Karpas-422 (cell line): ENCODE measurements at regions not wholly inside any gene's neighbourhood (a gene's known extent, or its start where the extent isn't known, plus 50 kb on each side); places are given as distances from the start of the nearest gene placed in this dataset.

Experiments used
- DNase-seq: peaks from one replicate; pipeline ENCODE4 v3.0.0-alpha.2; 2015
- H2AFZ ChIP-seq: fragments of 200-600 bp; sonication (generic); 2 replicates; pipeline ENCODE4 v1.6.1; 2014; ENCODE audit warnings: antibody characterized with exemption, low read length, mixed read lengths
- H3K27ac ChIP-seq: fragments of 200-600 bp; sonication (generic); 2 replicates; pipeline ENCODE4 v1.5.1; 2014; ENCODE audit warnings: mild to moderate bottlenecking, low read length, moderate library complexity
- H3K27me3 ChIP-seq: fragments of 200-600 bp; sonication (generic); 2 replicates; pipeline ENCODE4 v1.6.1; 2014; ENCODE audit warnings: low read length, mixed read lengths
- H3K36me3 ChIP-seq: fragments of 200-600 bp; sonication (generic); 2 replicates; pipeline ENCODE4 v1.6.1; 2014; ENCODE audit warnings: low read length, mixed read lengths; ENCODE audit not compliant: insufficient read depth
- H3K4me1 ChIP-seq: fragments of 200-600 bp; sonication (generic); 2 replicates; pipeline ENCODE4 v1.6.1; 2014; ENCODE audit warnings: mild to moderate bottlenecking, low read length, mixed read lengths
- H3K4me2 ChIP-seq: fragments of 200-600 bp; sonication (generic); 2 replicates; pipeline ENCODE4 v1.6.1; 2014; ENCODE audit warnings: low read length, low read depth, mild to moderate bottlenecking; ENCODE audit not compliant: poor library complexity, severe bottlenecking
- H3K4me3 ChIP-seq: fragments of 200-600 bp; sonication (generic); 2 replicates; pipeline ENCODE4 v1.5.1; 2014; ENCODE audit warnings: mild to moderate bottlenecking, antibody characterized with exemption, low read length, mixed read lengths
- H3K79me2 ChIP-seq: fragments of 200-600 bp; sonication (generic); 2 replicates; pipeline ENCODE4 v1.6.1; 2014; ENCODE audit warnings: mild to moderate bottlenecking, low read length, mixed read lengths
- H3K9ac ChIP-seq: fragments of 200-600 bp; sonication (generic); 2 replicates; pipeline ENCODE4 v1.6.0; 2014; ENCODE audit warnings: low read length
- H3K9me2 ChIP-seq: fragments of 200-600 bp; sonication (generic), shearing (Covaris generic); replicated peaks from 2 replicates; pipeline ENCODE4 v1.6.0; 2014; ENCODE audit warnings: mild to moderate bottlenecking, low read length, moderate library complexity; ENCODE audit not compliant: insufficient read depth
- H3K9me3 ChIP-seq: fragments of 300-700, 200-600 bp; sonication (generic); 2 replicates; pipeline ENCODE4 v1.6.1; 2014; ENCODE audit warnings: low read length, mixed read lengths
- H4K20me1 ChIP-seq: fragments of 200-600 bp; sonication (generic); 2 replicates; pipeline ENCODE4 v1.6.1; 2014; ENCODE audit warnings: mild to moderate bottlenecking, antibody characterized with exemption, low read length, low read depth; ENCODE audit not compliant: insufficient read depth

DNA sequence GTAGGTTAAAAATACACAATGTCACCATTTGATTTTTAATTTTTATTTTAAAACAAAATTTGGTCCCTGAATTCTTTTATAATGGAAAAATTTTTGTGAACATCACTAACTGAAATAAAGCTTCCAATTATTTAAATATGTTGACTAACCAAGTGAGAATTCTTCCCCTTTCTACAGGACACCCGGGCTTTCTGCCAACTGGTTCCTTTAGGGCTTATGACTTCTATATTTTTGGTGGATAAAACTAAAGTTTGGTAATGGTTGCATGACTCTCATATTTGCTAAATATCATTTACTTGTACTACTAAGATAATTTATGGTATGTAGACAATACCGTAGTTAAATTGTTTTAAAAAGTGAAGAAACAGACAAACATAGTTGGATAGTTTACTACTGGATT is 291.0 kb upstream of the DOK6 start:
- H2AFZ ChIP-seq: no peak overlapping the region
- no peaks in the 10 kb centered on the region for H3K36me3 ChIP-seq
- H3K4me2 ChIP-seq: no peak overlapping the region
- no peak overlapping the region for H3K9ac ChIP-seq
- H3K4me1 ChIP-seq: no peaks in the 10 kb centered on the region
- no peaks in the 10 kb centered on the region for H3K79me2 ChIP-seq
- no peaks in the 10 kb centered on the region for H4K20me1 ChIP-seq
- H3K27ac ChIP-seq: no peak overlapping the region
- H3K9me2 ChIP-seq: no peaks in the 10 kb centered on the region
- DNase-seq: no peak
- H3K4me3 ChIP-seq: no peak overlapping the region
- no peaks in the 10 kb centered on the region for H3K27me3 ChIP-seq
- peaks cover 17% of the 10 kb centered on the region for H3K9me3 ChIP-seq

DNA sequence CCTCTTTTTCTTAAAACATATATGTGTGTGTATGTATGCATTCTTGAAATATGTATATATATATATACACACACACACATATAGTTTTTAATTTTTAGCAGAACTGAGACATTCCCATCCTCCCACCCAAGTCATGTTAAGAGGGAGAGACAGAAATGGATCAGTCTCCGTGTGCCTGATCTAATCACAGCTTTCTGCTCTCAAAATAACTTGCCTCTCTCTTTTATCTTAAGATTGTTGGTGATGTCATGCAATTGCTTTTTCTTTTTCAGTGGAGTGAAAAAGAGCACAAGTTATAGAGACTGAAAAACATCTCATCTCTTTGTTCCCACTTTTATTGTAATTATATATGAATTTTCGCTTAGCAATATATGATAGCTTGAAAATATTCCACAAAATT is 279.9 kb upstream of the DOK6 start:
- Histone ChIP-seq H2AFZ (no peak overlapping the region), H3K79me2 (no peaks in the 10 kb centered on the region), H3K9ac (no peak overlapping the region), H3K27ac (no peak overlapping the region), H3K27me3 (no peaks in the 10 kb centered on the region), H3K4me3 (no peak overlapping the region), H3K9me2 (no peaks in the 10 kb centered on the region), H3K36me3 (no peaks in the 10 kb centered on the region), H3K4me1 (peaks cover 7% of the 10 kb centered on the region), H4K20me1 (no peaks in the 10 kb centered on the region), H3K9me3 (peaks cover 19% of the 10 kb centered on the region; the same call in 1 of the 2 replicates), H3K4me2 (no peak overlapping the region)
- DNase-seq: no peak

GRCh38 chr18:69123421-69123820 is 277.3 kb upstream of the DOK6 start:
- no peaks in the 10 kb centered on the region for H3K79me2 ChIP-seq
- peak; percentile 59 for DNase-seq
- H3K4me2 ChIP-seq: peak overlapping the region; percentile 28
- H3K27ac ChIP-seq: peak overlapping the region; percentile 53
- H3K9me3 ChIP-seq: peaks cover 25% of the 10 kb centered on the region; the same call in 1 of the 2 replicates
- no peaks in the 10 kb centered on the region for H3K9me2 ChIP-seq
- no peaks in the 10 kb centered on the region for H4K20me1 ChIP-seq
- no peak overlapping the region for H2AFZ ChIP-seq
- H3K36me3 ChIP-seq: no peaks in the 10 kb centered on the region
- H3K4me1 ChIP-seq: peaks cover 7% of the 10 kb centered on the region
- no peak overlapping the region for H3K9ac ChIP-seq
- H3K4me3 ChIP-seq: no peak overlapping the region
- no peaks in the 10 kb centered on the region for H3K27me3 ChIP-seq

DNA sequence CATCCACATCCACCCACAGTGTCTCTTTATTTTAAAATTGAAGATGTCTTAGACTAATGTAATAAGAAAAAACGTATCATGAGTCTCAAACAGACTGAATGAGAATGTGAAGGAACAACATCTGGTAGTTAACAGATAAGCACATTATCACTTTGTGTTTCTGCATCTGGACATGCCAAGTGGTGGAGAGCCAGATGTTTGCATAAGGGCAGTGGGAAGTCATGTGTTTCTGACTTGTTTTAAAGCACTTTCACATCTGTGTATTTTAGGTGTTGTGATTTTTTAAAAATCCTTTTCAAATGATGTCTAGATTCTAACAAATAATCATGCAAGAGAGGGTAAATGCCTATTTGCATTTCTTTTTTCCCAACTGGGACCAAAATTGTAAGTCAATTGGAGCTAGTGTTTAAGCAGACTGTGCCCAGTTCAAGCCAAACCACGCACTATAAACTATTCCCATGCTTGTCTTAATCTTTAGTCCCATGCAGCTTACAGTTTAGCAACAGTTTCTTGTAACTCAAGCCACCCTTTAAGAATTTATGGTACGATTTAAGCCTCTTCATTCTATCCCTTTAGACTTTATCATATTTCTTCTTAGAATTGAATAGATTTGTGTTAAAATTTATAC is 272.7 kb upstream of the DOK6 start:
- Histone ChIP-seq H4K20me1 (no peaks in the 10 kb centered on the region), H3K9ac (no peak overlapping the region), H3K27ac (no peak overlapping the region), H3K4me1 (peaks cover 7% of the 10 kb centered on the region), H3K4me3 (no peak overlapping the region), H2AFZ (no peak overlapping the region), H3K79me2 (no peaks in the 10 kb centered on the region), H3K27me3 (no peaks in the 10 kb centered on the region), H3K4me2 (no peak overlapping the region), H3K36me3 (no peaks in the 10 kb centered on the region), H3K9me2 (no peaks in the 10 kb centered on the region; the same call in 1 of the 2 replicates), H3K9me3 (peaks cover 26% of the 10 kb centered on the region)
- no peak for DNase-seq

- Histone ChIP-seq H3K4me2 (no peak overlapping the region), H3K36me3 (no peaks in the 10 kb centered on the region), H3K4me3 (no peak overlapping the region), H3K4me1 (peaks cover 3% of the 10 kb centered on the region), H2AFZ (no peak overlapping the region), H4K20me1 (no peaks in the 10 kb centered on the region), H3K79me2 (no peaks in the 10 kb centered on the region), H3K27me3 (no peaks in the 10 kb centered on the region), H3K9me2 (no peaks in the 10 kb centered on the region; the same call in 1 of the 2 replicates), H3K9me3 (peaks cover 26% of the 10 kb centered on the region), H3K27ac (no peak overlapping the region), H3K9ac (no peak overlapping the region)
- no peak for DNase-seq
Measured at GRCh38 chr18:69128566-69128965, 272.1 kb upstream of the DOK6 start.

GRCh38 chr18:69128978-69129377 is 271.7 kb upstream of the DOK6 start:
- H3K4me2 ChIP-seq: no peak overlapping the region
- H3K4me1 ChIP-seq: no peaks in the 10 kb centered on the region
- peaks cover 23% of the 10 kb centered on the region for H3K9me3 ChIP-seq
- H4K20me1 ChIP-seq: no peaks in the 10 kb centered on the region
- H3K36me3 ChIP-seq: no peaks in the 10 kb centered on the region
- no peaks in the 10 kb centered on the region for H3K27me3 ChIP-seq
- H3K9me2 ChIP-seq: no peaks in the 10 kb centered on the region; the same call in 1 of the 2 replicates
- no peak overlapping the region for H3K9ac ChIP-seq
- DNase-seq: no peak
- no peak overlapping the region for H3K4me3 ChIP-seq
- no peak overlapping the region for H2AFZ ChIP-seq
- H3K27ac ChIP-seq: no peak overlapping the region
- no peaks in the 10 kb centered on the region for H3K79me2 ChIP-seq

GRCh38 chr18:69138088-69138487 is 262.6 kb upstream of the DOK6 start:
- Histone ChIP-seq H3K4me3 (no peak overlapping the region), H2AFZ (no peak overlapping the region), H3K27me3 (no peaks in the 10 kb centered on the region), H3K4me1 (no peaks in the 10 kb centered on the region), H3K4me2 (no peak overlapping the region), H3K9me2 (no peaks in the 10 kb centered on the region), H3K36me3 (no peaks in the 10 kb centered on the region), H4K20me1 (no peaks in the 10 kb centered on the region), H3K9me3 (peaks cover 43% of the 10 kb centered on the region), H3K9ac (no peak overlapping the region), H3K79me2 (no peaks in the 10 kb centered on the region), H3K27ac (no peak overlapping the region)
- no peak for DNase-seq

GRCh38 chr18:69143084-69143483 is 257.6 kb upstream of the DOK6 start:
- no peak for DNase-seq
- Histone ChIP-seq H3K27ac (no peak overlapping the region), H4K20me1 (no peaks in the 10 kb centered on the region), H3K9me3 (peaks cover 43% of the 10 kb centered on the region), H3K36me3 (no peaks in the 10 kb centered on the region), H3K27me3 (no peaks in the 10 kb centered on the region), H3K4me2 (no peak overlapping the region), H3K9me2 (no peaks in the 10 kb centered on the region), H3K79me2 (no peaks in the 10 kb centered on the region), H2AFZ (no peak overlapping the region), H3K4me3 (no peak overlapping the region), H3K9ac (no peak overlapping the region), H3K4me1 (no peaks in the 10 kb centered on the region)
